GM21528 (cell line): ENCODE measurements at regions not wholly inside any gene's neighbourhood (a gene's known extent, or its start where the extent isn't known, plus 50 kb on each side); places are given as distances from the start of the nearest gene placed in this dataset.
"Not testable (repeated sequence)": the region's sequence is repeated elsewhere in the genome, so short reads cannot be mapped to it uniquely, and the experiment has no call there.

Source experiments
- ATAC-seq: cut with Tn5 transposase; IDR thresholded peaks from one replicate; pipeline ENCODE4 v1.9.1; 2021; ENCODE audit warnings: mild to moderate bottlenecking, moderate library complexity; ENCODE audit not compliant: unreplicated experiment, low FRiP score

DNA sequence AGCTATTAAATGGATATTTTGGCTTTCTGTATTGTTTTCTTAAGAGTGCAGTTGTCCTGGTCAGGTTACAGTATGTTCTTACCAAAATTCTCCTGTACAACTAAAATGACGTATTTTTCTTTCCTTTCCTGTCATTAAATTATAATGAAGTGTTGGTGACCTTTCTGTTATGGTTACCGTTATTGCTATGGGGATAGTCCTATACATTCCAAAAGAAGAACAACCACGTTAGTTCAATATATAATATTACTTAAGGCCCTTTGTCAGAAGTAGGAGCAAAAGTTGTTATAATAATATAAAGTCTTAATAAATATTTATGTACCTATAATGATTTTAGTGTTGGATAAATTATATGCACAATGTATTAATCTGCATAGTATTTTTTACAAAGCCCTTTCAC lies 82.4 kb upstream of the NREP start:
- no peak for ATAC-seq

- ATAC-seq: no peak
Measured at GRCh38 chr5:111836426-111836825, 79.4 kb upstream of the NREP start.

DNA sequence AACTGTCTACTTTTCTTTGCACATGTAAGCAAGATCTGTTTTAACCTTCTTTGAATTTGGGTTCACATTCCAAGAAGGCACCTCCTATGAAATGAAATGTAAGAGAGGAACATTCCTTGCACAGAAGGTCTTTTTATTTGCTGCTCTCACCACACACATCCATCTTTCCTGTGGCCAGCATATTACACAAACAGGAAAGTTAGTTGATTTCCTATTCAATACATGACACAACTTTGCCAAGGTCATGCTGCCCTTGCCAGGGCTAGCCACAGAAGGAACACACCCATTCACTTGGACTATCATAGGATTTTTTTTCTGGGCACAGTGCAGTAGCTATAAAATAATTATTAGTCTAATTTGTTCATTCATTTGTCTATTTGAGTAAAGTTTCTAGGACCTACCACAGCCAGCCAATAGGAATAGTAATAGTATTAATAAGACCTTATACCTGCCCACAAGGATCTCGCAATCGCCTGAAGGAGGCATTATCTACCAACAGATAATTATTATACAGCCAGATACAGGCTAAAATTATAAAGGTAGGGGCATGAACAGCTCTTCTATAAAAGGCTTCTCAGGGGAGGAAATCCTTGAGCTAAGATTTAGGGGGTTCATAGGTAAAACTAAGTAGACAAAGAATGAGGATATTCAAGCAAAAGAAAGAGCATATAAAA lies 78.1 kb upstream of the NREP start:
- ATAC-seq: no peak

DNA sequence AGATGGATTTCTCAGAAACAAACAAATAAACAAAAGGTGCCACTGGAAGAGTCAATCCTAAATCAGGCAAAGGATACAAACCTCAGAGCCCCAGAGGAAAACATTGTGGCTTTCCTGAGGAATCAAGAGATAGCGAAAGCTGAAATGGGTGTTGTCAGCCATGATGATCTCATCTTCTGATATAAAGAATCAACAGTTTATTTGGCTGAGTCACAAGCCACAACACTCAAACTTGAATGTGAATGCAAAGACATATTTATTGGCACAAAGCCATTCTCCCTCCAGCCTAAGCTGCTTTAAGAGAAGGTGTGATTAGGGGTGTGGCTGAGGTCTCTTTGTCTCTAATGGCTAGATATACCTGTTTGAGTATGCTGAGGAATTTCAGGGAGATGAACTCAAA lies 73.3 kb upstream of the NREP start:
- ATAC-seq: no peak

DNA sequence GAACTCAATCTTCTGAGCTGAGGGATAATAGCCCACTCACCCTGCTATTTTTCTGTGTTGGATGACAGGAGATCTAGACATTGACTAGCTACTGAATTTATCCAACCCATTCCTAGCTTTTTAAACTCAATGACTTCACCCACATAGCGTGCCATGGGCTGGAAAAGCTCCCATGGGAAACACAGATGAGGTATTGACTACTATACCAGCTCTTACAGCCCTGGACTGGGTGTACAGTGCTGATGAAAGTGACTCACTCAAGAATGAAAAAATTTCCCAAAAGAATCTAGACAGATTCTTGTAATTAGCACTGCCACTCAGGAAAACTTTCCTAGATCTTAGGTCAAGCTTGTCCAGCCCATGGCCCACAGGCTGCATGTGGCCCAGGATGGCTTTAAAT lies 72.7 kb upstream of the NREP start:
- no peak for ATAC-seq

- ATAC-seq: no peak
Measured at GRCh38 chr5:111826064-111826463, 69.1 kb upstream of the NREP start.

DNA sequence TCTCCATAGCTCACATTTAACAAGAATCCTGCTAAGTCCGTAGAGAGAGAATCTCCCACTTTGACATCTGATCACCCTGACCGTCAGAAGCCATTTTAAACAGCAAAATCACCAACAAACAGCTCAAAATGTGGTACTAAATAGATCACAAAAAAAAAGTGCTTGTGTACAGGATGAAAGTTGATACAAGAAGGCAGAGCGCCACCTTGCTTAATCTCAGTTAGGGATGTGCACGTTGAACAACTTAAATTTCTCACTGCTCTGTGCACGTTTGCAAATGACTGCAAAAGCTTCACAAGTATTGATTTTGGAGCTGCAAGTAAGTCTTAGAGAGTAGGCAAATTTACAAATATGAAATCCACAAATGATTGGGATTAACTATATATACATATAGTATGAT lies 63.1 kb upstream of the NREP start:
- ATAC-seq: no peak

DNA sequence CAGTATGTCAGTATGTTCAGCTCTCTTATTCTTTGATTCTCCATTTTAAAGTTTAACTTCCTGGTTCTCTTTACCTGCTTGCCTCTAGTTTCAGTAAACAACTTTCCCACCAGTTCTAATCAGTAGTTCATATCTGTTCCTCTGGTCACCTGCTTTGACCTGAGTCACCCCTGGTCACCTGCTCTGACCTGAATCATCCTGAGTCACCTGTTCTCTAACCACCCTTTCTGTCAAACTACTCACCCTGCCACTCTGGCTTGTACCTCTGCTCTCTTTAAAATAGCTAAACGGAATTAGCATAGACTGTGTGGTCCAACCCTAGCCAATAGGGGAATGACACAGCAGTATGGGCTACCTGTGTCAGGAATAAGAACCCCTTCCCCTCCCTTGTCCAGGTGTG lies 62.0 kb upstream of the NREP start:
- not testable (repeated sequence) for ATAC-seq

- ATAC-seq: no peak
Measured at GRCh38 chr5:111813537-111813936, 56.5 kb upstream of the NREP start.

GRCh38 chr5:111810112-111810511 lies 53.1 kb upstream of the NREP start:
- ATAC-seq: no peak
